Activated CD8-positive, alpha-beta T cell treated with anti-CD3 and anti-CD28 coated beads for 36 hours (primary cell): ENCODE measurements at regions not wholly inside any gene's neighbourhood (a gene's known extent, or its start where the extent isn't known, plus 50 kb on each side); places are given as distances from the start of the nearest gene placed in this dataset.
"Not testable (repeated sequence)": the region's sequence is repeated elsewhere in the genome, so short reads cannot be mapped to it uniquely, and the experiment has no call there.

ENCODE experiments used
- ATAC-seq: fragments of 200-7000 bp; cut with Tn5 transposase; one replicate; pipeline ENCODE4 v1.10.0; 2021; ENCODE audit warnings: mild to moderate bottlenecking, moderate library complexity
- CTCF ChIA-PET: fragments of 350-600 bp; sonication (Branson Sonifier 250); formaldehyde crosslinking; loops from one replicate; lab custom pipeline; 2021; ENCODE audit warnings: antibody characterized with exemption; lab: Charles Lee
- POLR2A ChIA-PET: fragments of 350-600 bp; sonication (Branson Sonifier 250); formaldehyde crosslinking; loops from one replicate; lab custom pipeline; 2021; ENCODE audit warnings: antibody characterized with exemption; lab: Charles Lee
- DNase-seq: peaks from one replicate; pipeline ENCODE4 v3.0.0-alpha.2; 2020
- H3K27ac Mint-ChIP-seq: one replicate; pipeline ENCODE4 v1.8.0; 2021; ENCODE audit warnings: mild to moderate bottlenecking, mixed read lengths
- H3K27me3 Mint-ChIP-seq: one replicate; pipeline ENCODE4 v1.8.0; 2021; ENCODE audit warnings: mixed read lengths
- H3K36me3 Mint-ChIP-seq: one replicate; pipeline ENCODE4 v1.8.0; 2021; ENCODE audit warnings: low read depth, mixed read lengths
- H3K4me1 Mint-ChIP-seq: one replicate; pipeline ENCODE4 v1.8.0; 2021; ENCODE audit warnings: low read depth, mixed read lengths
- H3K4me3 Mint-ChIP-seq: one replicate; pipeline ENCODE4 v1.8.0; 2021; ENCODE audit warnings: mild to moderate bottlenecking, moderate library complexity, mixed read lengths
- H3K9me3 Mint-ChIP-seq: one replicate; pipeline ENCODE4 v1.8.0; 2021; ENCODE audit warnings: mixed read lengths
- intact Hi-C: fragments of 100-400 bp; cut with micrococcal nuclease; formaldehyde crosslinking; loops from one replicate; pipeline ENCODE4 v1.10.0; 2022
- TF ChIP-seq, protein P1 (sequence below): fragments of 200-600 bp; IDR thresholded peaks from one replicate; pipeline ENCODE4 v1.8.0; 2022; ENCODE audit warnings: antibody characterized with exemption, mild to moderate bottlenecking

DNA sequence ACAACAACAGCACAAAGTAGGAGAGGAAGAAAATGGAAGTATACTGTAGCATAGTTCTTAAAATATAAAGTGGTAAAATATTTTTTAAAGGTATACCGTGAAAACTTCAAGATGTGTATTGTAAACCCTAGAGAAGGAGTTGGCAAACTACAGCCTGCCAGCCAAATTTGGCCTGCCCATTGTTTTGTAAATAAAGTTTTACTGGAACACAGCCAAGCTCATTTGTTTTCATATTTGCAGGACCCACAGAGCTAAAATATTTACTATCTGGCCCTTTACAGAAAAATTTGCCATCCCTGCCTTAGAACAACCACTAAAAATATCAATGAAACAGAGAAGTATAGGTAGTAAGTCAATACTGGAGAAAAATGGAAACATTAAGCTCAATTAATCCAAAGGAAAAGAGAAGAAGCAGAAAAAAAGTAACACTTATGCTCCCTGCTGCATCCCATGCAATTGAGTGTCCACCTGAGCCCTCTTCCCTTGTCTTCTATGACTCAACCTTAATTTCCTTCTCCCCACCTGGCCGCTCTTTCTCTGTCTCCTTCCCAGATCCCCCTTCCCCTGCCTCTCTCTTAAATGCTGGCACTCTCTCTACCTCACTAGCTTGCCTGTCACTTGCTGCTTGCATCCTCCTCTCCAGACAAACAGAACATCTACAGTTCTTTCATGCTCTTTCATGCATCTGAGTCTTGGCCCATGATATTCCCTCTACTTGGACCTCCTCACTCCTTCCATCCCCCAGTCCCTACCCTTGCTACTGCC lies 50.6 kb upstream of the FER start:
- ChIA-PET POLR2A (no interaction called here), CTCF (no interaction called here)
- H3K4me1 Mint-ChIP-seq, result no peaks in the 10 kb centered on the region
- TF ChIP-seq, protein P1, sequence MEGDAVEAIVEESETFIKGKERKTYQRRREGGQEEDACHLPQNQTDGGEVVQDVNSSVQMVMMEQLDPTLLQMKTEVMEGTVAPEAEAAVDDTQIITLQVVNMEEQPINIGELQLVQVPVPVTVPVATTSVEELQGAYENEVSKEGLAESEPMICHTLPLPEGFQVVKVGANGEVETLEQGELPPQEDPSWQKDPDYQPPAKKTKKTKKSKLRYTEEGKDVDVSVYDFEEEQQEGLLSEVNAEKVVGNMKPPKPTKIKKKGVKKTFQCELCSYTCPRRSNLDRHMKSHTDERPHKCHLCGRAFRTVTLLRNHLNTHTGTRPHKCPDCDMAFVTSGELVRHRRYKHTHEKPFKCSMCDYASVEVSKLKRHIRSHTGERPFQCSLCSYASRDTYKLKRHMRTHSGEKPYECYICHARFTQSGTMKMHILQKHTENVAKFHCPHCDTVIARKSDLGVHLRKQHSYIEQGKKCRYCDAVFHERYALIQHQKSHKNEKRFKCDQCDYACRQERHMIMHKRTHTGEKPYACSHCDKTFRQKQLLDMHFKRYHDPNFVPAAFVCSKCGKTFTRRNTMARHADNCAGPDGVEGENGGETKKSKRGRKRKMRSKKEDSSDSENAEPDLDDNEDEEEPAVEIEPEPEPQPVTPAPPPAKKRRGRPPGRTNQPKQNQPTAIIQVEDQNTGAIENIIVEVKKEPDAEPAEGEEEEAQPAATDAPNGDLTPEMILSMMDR, result no peak
- no peak overlapping the region for H3K27ac Mint-ChIP-seq
- no peaks in the 10 kb centered on the region for H3K36me3 Mint-ChIP-seq
- H3K9me3 Mint-ChIP-seq, result no peaks in the 10 kb centered on the region
- ATAC-seq (no peak), DNase-seq (no peak)
- H3K4me3 Mint-ChIP-seq, result no peak overlapping the region
- peaks cover 3% of the 10 kb centered on the region for H3K27me3 Mint-ChIP-seq
- intact Hi-C loops, result no loop called here

DNA sequence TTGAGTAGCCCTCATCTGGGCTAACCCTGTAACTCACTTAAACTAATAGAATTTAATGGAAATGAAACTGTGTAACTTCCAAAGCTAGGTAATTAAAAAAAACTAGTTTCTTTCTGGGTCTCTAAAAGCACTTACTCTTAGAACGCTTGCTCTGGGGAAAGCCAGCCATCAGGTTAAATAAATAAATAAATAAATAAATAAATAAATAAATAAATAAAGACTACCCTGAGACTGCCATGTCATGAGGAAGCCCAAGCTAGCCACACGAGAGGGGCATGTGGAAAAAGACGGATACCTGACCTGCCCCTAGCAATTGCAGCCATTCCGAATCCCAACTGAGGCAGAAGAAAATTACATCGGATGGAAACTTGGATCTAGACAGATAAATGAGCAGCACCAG lies 51.3 kb upstream of the FER start:
- Mint-ChIP-seq H3K36me3 (no peaks in the 10 kb centered on the region), H3K27ac (no peak overlapping the region), H3K4me1 (no peaks in the 10 kb centered on the region), H3K27me3 (peaks cover 3% of the 10 kb centered on the region), H3K9me3 (no peaks in the 10 kb centered on the region), H3K4me3 (no peak overlapping the region)
- TF ChIP-seq, protein P1, result no peak
- intact Hi-C loops, result no loop called here
- CTCF ChIA-PET, result no interaction called here
- POLR2A ChIA-PET, result no interaction called here
- DNase-seq (no peak), ATAC-seq (no peak)

DNA sequence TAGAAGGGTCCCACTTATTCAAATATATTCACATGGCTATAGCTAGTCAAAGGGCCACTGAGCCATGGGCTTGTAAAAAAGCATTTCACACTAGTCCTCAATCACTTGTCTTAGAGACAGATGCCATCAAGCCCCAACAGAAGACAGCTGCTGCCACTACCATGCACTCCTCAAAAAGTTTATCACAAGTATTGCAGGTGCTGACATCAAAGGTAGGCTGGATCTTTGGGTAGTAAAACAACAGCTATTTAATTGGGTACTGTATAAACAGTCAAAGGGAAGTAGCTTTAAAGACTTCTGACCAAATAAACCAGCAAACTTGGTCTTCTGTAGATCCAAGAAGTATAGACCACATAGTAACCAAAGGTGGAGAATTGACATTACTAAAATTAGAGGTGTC lies 59.2 kb upstream of the FER start:
- DNase-seq (no peak), ATAC-seq (no peak)
- TF ChIP-seq, protein P1, result no peak
- intact Hi-C loops, result no loop called here
- H3K4me3 Mint-ChIP-seq, result no peak overlapping the region
- CTCF ChIA-PET, result no interaction called here
- no peaks in the 10 kb centered on the region for H3K4me1 Mint-ChIP-seq
- H3K27ac Mint-ChIP-seq, result no peak overlapping the region
- no peaks in the 10 kb centered on the region for H3K9me3 Mint-ChIP-seq
- no peaks in the 10 kb centered on the region for H3K27me3 Mint-ChIP-seq
- POLR2A ChIA-PET, result no interaction called here
- no peaks in the 10 kb centered on the region for H3K36me3 Mint-ChIP-seq

DNA sequence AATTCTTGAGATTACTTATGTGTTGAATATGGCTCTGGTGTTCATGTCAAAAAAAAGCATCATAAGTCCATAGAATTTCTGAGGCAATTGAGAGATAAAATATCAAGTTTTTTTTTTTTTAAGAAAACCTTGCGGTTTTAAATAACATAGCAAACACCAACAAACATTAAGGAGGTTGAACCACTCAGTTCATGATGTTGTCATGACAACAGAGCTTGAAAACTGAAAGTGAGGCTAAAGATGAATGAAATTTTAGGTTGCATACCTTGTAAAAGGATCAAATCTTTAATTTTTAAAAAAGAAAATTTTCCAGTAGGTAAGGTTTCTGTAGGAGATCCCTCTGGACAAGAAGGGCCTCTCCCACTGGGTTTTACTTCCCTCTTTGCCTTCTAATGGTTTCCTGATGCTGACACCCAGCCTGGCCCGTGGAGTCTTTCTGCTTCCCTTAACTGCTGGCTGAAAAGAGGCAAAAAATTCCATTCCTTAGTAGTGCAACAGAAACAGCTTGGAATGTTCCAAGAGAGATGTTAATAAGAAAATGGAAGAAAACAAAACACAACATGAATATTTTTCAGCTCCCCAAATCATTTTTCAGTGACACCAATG lies 60.0 kb upstream of the FER start:
- Mint-ChIP-seq H3K36me3 (no peaks in the 10 kb centered on the region), H3K27ac (no peak overlapping the region), H3K9me3 (no peaks in the 10 kb centered on the region), H3K4me3 (no peak overlapping the region), H3K27me3 (no peaks in the 10 kb centered on the region), H3K4me1 (no peaks in the 10 kb centered on the region)
- TF ChIP-seq, protein P1, result no peak
- ATAC-seq (no peak), DNase-seq (no peak)
- ChIA-PET POLR2A (no interaction called here), CTCF (no interaction called here)
- intact Hi-C loops, result no loop called here

DNA sequence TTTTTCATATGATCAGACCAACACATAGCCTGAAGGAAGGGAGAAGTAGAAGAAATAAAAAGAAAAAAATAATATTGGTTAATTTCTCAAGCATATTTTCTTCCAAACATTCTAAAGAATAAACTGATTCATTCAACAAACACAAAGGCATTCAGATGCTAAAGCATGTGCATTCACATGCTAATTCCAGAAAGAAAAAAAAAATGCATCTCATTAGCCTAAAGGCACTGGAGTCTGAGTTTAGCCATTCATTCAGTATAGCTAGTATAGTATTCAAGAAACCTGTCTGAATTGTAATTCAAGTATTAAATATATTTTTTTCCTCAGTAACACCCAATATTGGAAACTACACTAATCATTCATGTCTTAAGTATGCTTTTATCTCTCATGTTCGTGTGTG lies 61.0 kb upstream of the FER start:
- Mint-ChIP-seq H3K4me3 (no peak overlapping the region), H3K9me3 (no peaks in the 10 kb centered on the region), H3K4me1 (no peaks in the 10 kb centered on the region), H3K27me3 (no peaks in the 10 kb centered on the region), H3K36me3 (no peaks in the 10 kb centered on the region), H3K27ac (no peak overlapping the region)
- POLR2A ChIA-PET, result no interaction called here
- ATAC-seq (no peak), DNase-seq (no peak)
- TF ChIP-seq, protein P1, result no peak
- CTCF ChIA-PET, result no interaction called here
- intact Hi-C loops, result no loop called here

DNA sequence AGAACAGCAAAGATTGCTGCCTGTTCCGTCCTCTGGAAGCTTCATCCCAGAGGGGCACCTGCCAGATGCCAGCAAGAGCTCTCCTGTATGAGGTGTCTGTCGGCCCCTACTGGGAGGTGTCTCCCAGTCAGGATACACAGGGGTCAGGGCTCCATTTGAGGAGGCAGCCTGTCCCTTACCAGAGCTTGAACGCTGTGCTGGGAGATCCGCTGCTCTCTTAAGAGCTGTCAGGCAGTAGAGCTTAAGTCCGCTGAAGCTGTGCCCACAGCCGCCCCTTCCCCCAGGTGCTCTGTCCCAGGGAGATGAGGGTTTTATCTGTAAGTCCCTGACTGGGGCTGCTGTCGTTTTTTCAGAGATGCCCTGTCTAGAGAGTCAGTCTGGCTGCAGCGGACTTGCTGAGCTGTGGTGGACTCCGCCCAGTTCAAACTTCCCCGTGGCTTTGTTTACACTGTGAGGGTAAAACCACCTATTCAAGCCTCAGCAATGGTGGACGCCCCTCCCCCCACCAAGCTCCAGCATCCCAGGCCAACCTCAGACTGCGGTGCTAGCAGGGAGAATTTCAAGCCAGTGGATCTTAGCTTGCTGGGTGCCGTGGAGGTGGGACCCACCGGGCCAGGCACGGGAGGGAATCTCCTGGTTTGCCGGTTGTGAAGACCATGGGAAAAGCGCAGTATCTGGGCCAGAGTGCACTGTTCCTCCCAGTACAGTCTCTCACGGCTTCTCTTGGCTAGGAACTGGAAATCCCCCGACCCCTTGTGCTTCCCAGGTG lies 62.1 kb upstream of the FER start:
- H3K27me3 Mint-ChIP-seq, H3K4me1 Mint-ChIP-seq, H3K9me3 Mint-ChIP-seq, ATAC-seq, DNase-seq, H3K4me3 Mint-ChIP-seq, POLR2A ChIA-PET, intact Hi-C loops, CTCF ChIA-PET, H3K27ac Mint-ChIP-seq, H3K36me3 Mint-ChIP-seq: not testable (repeated sequence)
